ENCODE measurements at regions not wholly inside any gene's neighbourhood (a gene's known extent, or its start where the extent isn't known, plus 50 kb on each side); places are given as distances from the start of the nearest gene placed in this dataset.

GRCh38 chr4:141499261-141499853, 137.0 kb upstream of the IL15 start:
- no peak for DNase-seq (ENCODE audit: insufficient read length, low spot score)
- TF ChIP-seq, protein P1, sequence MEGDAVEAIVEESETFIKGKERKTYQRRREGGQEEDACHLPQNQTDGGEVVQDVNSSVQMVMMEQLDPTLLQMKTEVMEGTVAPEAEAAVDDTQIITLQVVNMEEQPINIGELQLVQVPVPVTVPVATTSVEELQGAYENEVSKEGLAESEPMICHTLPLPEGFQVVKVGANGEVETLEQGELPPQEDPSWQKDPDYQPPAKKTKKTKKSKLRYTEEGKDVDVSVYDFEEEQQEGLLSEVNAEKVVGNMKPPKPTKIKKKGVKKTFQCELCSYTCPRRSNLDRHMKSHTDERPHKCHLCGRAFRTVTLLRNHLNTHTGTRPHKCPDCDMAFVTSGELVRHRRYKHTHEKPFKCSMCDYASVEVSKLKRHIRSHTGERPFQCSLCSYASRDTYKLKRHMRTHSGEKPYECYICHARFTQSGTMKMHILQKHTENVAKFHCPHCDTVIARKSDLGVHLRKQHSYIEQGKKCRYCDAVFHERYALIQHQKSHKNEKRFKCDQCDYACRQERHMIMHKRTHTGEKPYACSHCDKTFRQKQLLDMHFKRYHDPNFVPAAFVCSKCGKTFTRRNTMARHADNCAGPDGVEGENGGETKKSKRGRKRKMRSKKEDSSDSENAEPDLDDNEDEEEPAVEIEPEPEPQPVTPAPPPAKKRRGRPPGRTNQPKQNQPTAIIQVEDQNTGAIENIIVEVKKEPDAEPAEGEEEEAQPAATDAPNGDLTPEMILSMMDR (IDR thresholded peaks at IDR 0.05; ENCODE audit: insufficient read depth, missing control alignments): no peak
- no peak for FAIRE-seq

DNA sequence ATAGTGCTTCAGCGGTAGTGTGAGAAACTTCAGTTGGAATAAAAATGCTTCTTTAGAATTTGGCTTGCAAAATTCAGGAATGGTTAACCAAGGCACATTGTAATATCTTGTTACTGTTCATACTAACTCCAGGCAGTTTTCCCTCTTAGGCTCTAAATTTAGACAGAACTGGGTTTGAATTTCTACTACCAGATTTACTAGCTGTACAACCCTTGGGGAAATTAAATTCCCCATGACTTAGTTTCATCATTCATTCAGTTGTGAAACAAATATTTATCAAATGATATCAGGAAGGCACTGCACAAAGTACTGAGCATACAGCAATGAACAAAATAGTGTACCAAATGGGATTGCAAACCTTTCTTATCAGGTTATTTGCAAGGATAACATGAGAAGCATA, 135.0 kb upstream of the IL15 start:
- TF ChIP-seq, protein P1 (IDR thresholded peaks at IDR 0.05; ENCODE audit: insufficient read depth, missing control alignments): no peak
- FAIRE-seq (no peak), DNase-seq (ENCODE audit: insufficient read length, low spot score) (no peak)

- FAIRE-seq (no peak), DNase-seq (ENCODE audit: insufficient read length, low spot score) (no peak)
- TF ChIP-seq, protein P1 (IDR thresholded peaks at IDR 0.05; ENCODE audit: insufficient read depth, missing control alignments): no peak
These were observed 134.5 kb upstream of the IL15 start for GRCh38 chr4:141501931-141502330.

- TF ChIP-seq, protein P1 (IDR thresholded peaks at IDR 0.05; ENCODE audit: insufficient read depth, missing control alignments): no peak
- FAIRE-seq (no peak), DNase-seq (ENCODE audit: insufficient read length, low spot score) (no peak)
These were observed 133.6 kb upstream of the IL15 start for GRCh38 chr4:141502755-141503154.

DNA sequence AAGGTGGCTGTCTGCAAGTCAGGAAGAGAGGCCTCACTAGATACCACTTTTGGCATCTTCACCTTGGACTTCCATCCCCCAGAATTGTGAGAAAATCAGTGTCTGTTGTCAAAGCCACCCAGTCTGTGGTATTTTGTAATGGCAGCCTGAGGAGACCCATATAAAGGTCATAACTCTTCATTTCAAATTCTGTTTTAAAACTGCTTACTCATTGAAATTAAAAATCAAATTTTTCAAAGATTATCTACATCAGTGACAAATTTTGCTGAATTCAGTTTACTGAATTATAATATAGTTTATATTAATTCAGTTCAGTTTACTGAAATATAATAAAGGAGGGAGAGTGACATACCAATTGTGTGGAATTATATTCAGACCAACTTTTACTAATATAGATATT, 133.1 kb upstream of the IL15 start:
- TF ChIP-seq, protein P1 (IDR thresholded peaks at IDR 0.05; ENCODE audit: insufficient read depth, missing control alignments): no peak
- DNase-seq (ENCODE audit: insufficient read length, low spot score) (no peak), FAIRE-seq (no peak)

GRCh38 chr4:141511055-141511454, 125.3 kb upstream of the IL15 start:
- FAIRE-seq: no peak
- DNase-seq (ENCODE audit: insufficient read length, low spot score): no peak
- TF ChIP-seq, protein P1 (IDR thresholded peaks at IDR 0.05; ENCODE audit: insufficient read depth, missing control alignments): no peak

DNA sequence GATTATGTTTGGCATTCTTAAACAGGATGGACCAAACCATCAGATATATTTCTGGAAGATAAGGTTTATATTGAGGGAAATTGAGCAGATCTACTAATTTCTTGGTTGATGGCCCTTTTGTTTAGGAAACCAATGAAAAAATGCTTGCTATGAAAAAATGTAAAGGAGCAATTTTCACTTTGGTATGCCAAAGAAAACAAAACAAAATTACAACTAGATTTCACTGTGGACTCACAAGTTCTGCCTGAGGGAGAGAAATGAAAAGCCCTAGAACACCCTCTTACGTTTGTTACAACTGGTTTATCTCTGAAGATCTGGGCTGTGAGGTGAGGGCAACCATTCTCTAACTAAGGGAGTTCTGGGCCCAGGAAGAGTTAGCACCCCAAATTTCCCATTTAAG, 122.5 kb upstream of the IL15 start:
- TF ChIP-seq, protein P1 (IDR thresholded peaks at IDR 0.05; ENCODE audit: insufficient read depth, missing control alignments): no peak
- no peak for FAIRE-seq
- no peak for DNase-seq (ENCODE audit: insufficient read length, low spot score)
